ENCODE measurements at regions not wholly inside any gene's neighbourhood (a gene's known extent, or its start where the extent isn't known, plus 50 kb on each side); places are given as distances from the start of the nearest gene placed in this dataset.
"Not testable (repeated sequence)": the region's sequence is repeated elsewhere in the genome, so short reads cannot be mapped to it uniquely, and the experiment has no call there.

DNA sequence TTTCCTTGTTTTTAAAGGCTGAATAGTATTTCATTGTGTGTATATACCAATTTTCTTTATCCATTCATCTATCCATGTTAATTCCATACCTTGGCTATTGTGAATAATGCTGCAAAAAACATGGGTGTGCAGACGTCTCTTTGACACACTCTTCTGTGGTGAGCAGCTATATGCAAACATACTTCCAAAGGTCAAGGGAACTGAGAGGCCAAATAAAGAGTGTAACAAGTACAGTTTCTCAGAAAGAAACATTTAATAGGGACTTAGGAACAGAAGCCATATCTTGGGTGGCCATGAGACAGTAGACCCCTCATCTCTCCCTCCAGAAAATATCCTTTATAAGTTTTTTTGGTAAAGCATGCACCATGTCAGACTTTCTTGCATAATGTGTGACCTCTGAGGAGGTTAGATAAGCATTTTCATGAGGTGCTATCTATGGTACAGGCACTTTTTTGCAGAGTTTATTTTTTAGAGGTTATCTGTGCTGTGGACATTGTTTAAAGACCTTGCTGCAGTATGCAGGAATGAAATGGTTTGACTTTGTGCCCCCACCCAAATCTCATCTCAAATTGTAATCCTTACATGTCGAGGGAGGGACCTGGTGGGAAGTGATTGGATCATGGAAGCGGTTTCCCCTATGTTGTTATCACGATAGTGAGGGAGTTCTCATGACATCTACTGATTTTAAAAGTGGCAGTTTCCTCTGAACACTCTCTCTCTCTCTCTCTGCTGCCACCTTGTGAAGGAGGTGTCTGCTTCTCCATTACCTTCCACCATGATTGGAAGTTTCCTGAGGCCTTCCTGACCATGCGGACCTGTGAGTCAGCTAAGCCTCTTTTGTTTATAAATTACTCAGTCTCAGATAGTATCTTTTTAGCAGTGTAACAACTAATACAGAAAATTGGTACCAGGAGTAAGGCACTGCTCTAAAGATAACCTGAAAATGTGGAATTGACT, 1202.3 kb downstream of the GALC start:
- DNase-seq (ENCODE audit: low spot score), result no peak

DNA sequence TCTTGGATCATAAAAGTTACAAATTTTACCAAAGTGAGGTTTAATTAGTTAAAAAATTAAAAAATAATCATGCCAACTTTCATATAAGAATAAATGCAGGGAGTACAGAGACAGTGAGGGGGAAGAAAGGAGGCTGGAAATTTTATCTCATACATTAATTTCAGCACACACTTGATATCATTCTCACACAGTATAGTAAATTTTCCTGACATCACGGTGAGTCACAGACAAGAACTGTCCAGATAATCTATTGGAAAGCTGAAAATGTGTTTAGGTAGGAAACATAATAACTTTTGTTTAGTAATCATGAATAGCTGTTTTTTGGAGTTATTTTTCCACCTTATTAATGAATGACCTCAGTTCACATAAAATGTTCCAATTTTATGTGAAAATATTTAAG, 1204.8 kb downstream of the GALC start:
- no peak for DNase-seq (ENCODE audit: low spot score)

DNA sequence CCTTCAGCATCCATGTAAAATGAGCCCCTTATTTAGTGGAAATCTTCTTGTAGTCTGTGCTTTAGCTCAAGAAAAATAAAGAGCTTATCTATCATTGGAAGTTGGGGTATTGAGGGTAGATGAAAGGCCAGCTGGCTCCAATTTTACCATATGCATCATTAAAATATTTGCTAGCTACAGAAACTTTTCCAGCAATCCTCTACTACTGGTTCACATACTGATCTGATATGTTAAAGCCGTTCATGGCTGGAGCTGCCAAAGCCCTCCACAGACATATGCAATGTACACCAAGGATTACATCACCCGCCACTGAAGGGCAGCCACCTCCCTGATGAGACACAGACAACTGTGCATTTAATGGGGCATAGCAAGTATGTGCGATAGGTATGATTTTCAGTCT, 1205.3 kb downstream of the GALC start:
- no peak for DNase-seq (ENCODE audit: low spot score)

DNA sequence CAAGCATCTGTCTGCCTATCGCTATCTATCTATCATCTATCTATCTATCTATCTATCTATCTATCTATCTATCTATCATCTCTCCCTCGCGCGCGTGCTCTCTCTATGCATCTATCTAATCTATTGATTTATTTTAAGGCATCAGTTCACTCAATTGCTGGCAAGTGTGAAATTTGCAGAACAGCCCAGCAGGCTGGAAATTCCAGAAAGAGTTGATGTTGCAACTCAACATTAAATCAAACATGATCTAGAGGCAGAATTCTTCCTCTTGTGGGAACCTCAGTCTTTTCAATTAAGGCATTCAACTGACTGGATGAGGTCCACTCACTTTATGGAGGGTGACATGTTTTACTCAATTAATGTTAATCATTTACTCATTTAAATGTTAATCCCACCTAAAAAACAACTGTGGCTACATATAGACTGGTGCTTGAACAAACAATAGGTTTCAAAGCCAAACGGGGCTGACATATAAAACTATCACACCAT, 1210.8 kb downstream of the GALC start:
- no peak for DNase-seq (ENCODE audit: low spot score)

DNA sequence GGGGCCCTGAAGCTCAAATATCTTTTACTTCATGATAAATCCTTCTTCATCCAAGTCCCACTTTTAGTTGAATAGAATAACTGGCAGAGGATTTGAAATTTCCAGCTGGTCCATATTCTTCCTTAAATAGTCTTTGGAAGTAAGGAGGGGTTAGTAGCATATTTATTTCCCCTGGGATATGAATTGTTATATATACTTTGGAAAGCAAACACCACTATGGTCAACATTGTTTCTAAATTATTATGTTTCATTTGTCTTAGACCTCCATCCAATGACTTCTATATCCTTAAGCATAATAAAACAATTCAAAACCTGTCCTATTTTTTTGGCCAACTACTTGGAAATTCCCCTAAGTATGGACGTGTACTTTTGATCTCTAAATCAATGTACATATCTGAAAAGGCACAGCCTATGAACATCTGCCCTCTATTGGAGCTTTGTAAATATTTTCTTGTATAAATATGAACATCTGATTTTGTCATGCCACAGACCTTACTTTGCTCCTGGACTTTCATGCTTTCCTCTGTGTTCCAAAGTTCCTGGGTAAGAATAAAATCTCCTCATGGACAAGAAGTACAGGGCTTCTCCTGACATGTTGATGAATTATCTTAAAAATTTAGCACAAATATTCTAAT, 1212.0 kb downstream of the GALC start:
- no peak for DNase-seq (ENCODE audit: low spot score)

DNA sequence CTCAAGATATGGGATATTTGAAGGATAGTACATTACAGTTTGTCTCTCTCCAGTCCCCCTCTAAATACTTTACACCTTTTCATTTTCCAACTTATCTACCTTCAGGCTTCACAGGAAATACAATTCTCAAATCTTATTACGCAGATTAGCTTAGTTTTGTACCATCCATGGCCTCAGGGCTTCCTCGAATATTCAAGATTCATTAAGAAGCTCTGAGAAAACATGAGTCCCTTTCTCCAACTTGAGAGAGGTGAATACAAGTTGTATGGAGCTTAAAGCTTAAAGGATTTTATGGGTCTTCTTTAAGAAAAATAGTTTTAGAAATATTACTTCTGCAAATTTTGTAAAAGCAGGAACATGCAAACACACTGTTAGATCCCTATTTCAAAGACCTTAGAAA, 1212.5 kb downstream of the GALC start:
- no peak for DNase-seq (ENCODE audit: low spot score)

DNA sequence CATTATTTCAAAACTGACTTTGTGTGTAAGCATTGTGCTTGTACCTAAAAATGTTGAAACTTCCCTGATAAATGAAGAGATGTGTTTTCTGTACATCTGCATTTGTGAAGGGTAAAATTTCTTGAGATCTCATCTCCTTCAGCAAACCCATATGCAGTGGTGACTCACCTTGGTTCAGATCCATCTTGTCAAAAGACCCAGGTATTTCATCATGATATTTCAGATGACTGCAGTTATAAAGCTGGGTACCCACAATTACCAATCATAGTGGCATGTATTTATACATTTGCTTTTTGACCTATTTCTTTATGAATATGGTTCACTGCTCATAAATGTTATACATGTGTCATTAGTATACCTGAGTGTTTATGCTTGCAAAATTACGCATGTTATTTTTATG, 1213.6 kb downstream of the GALC start:
- no peak for DNase-seq (ENCODE audit: low spot score)

DNA sequence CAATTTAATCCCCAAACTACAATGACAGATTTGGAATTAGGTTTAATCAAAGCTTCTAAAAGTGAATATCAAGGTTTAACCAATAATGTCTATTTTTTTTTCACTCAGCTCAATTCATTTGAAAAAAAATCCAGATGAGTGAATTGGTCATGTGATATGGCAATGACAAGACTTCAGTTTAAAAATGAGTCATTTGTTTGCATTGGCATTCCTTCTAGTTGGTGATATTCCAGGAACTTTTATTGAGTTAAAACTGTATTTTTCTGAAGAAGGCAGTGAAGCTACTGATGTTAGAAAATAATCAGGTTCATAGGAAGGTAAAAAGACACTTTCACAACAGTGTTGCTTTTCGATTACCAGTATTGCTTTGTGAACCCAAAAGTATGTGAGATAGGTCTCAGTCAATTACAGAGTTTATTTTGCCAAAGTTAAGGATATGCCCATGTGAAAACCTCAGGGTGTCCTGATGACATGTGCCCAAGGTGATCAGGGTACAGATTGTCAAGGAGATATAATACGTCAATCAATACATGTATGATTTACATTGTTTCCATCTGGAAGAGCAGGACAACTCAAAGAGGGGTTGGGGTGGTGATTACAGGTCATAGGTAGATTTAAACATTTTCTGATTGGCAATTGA, 1214.9 kb downstream of the GALC start:
- DNase-seq (ENCODE audit: low spot score), result no peak

DNA sequence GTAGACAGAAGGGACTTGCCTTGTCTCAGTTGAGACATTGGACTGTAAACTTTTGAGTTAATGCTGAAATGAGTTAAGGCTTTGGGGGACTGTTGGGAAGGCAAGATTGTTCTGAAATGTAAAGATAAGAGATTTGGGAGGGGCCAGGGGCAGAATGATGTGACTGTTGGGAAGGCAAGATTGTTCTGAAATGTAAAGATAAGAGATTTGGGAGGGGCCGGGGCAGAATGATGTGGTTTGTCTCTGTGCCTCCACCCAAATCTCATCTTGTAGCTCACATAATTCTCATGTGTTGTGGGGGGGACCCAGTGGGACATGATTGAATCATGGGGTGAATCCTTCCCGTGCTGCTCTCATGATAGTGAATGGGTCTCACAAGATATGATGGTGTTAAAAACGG, 1217.1 kb downstream of the GALC start:
- not testable (repeated sequence) for DNase-seq (ENCODE audit: low spot score)

DNA sequence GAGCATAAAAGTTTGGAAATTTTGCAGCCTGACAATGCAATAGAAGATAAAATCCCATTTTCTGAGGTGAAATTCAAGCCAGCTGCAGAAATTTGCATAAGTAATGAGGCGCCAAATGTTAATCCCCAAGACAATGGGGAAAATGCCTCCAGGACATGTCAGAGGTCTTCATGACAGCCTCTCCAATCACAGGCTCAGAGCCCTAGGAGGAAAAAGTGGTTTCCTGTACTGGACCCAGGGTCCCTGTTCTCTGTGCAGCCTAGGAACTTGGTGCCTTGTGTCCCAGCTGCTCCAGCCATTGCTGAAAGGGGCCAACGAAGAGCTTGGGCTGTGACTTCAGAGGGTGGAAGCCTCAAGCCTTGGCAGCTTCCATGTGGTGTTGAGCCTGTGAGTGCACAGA, 1218.1 kb downstream of the GALC start:
- DNase-seq (ENCODE audit: low spot score), result no peak

DNA sequence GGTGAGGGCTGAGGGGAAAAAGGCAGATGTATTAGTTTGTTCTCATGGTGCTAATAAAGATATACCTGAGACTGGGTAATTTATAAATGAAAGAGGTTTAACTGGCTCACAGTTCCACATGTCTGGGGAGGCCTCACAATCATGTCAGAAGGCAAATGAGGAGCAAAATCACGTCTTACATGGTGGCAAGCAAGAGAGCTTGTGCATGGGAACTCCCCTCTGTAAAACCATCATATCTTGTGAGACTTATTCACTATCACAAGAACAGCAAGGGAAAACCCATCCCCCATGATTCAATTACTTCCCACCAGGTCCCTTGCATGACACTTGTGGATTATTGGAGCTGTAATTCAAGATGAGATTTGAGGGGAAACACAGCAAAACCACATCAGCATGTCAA, 1220.9 kb downstream of the GALC start:
- no peak for DNase-seq (ENCODE audit: low spot score)

DNA sequence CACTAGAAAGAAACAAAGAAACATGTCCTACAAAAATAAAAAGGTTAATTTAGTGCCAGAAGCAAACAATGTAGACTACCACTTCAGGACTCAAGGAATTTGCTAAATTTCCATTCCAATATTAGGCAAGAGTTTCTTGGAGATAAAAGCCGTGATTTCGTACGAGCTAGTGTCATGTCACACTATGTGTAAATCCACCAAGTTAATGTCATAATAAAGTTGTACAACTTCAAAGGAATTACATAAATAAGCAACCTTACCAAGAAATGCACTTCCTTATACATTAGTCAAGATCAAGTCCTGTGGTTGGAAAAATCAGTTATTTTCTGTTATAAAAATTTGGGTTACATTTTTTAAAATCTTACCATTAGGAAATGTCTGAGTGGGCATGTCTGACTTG, 1222.8 kb downstream of the GALC start:
- no peak for DNase-seq (ENCODE audit: low spot score)

DNA sequence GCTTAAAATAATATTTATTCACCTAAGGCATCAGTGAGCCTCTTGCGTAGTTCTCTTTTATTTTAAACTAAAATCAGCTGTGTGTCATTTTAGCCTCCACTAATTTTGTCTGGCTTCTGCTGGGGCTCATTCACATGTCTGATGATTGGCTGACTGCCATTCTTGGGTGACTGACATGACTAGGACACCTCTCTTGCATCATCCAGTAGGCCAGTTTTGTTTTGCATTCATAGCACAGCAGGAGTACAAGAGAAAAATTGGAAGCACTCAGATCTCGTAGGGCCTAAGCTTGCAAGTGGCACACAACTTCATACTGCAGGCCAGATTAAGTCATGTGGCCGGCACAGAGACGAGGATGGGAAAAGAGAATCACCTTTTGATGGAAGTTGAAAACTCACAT, 1226.5 kb downstream of the GALC start:
- no peak for DNase-seq (ENCODE audit: low spot score)

DNA sequence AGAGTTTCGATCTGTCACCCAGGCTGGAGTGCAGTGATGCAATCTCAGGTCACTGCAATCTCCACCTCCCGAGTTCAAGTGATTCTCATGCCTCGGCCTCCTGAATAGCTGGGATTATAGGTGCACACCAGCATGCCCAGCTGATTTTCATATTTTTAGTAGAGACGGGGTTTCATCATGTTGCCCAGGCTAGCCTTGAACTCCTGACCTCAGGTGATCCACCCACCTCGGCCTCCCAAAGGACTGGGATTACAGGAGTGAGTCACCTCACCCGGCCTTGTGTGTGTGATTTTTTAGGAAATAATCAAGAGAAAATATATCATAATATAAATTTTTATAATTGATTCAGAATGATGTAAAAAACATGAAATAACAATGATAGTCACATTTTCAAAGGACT, 1231.4 kb downstream of the GALC start:
- DNase-seq (ENCODE audit: low spot score), result no peak

DNA sequence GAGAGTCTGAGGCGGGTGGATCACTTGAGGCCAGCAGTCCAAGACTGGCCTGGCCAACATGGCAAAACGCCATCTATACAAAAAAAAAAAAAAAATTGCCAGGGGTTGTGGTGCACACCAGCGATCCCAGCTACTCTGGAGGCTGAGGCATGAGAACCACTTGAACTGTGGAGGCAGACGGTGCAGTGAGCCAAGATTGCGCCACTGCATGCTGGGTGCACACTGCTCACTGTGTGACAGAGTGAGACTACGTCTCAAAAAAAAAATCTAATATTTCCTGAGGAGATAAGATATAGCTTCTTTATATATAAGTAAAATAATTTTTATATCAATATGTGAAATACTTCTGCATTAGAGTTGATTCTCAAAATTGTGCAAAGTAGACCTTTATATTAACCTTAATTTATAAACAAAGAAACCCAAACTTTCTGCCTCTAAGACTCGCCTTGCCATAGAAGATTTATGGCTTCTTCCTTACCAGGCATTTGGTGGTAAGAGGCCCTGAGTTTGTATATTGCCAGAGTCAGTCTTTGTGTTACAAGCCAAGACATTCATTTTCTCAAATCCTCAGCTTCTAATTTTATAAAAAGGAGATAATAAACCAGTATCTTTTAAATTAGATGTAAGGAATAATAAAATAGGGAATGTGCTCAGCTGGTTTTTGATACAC, 1226.7 kb downstream of the FLRT2 start:
- no peak for DNase-seq (ENCODE audit: low spot score)

DNA sequence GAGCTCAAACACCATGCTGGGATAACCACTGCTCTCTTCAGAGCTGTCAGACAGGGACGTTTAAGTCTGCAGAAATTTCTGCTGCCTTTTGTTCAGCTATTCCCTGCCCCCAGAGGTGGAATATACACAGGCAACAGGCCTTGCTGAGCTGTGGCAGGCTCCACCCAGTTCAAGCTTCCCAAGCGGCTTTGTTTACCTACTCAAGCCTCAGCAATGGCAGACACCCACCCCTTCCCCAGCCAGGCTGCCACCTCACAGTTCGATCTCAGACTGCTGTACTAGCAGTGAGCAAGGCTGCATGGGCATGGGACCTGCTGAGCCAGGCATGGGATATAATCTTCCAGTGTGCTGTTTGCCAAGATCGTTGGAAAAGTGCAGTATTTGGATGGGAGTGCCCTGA, 1220.5 kb downstream of the FLRT2 start:
- not testable (repeated sequence) for DNase-seq (ENCODE audit: low spot score)

DNA sequence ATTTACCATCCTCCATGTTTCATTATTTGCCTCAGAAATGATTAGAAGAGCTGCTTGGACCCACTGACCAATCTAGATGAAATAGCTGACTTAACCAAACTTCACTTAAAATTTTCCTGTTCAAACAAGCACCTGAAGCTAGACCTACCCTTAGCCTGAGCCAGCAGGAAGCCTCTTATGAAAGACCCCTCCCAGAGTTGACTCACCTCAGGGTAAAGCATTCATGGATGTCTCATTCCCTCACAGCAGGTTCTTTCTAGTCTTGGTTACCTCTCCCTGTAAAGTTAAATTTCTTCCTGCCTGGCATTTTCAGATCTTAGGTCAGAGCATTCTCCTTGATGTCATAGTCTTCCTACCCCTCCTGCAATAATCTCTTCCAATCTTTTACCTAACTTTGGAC, 1209.8 kb downstream of the FLRT2 start:
- no peak for DNase-seq (ENCODE audit: low spot score)

DNA sequence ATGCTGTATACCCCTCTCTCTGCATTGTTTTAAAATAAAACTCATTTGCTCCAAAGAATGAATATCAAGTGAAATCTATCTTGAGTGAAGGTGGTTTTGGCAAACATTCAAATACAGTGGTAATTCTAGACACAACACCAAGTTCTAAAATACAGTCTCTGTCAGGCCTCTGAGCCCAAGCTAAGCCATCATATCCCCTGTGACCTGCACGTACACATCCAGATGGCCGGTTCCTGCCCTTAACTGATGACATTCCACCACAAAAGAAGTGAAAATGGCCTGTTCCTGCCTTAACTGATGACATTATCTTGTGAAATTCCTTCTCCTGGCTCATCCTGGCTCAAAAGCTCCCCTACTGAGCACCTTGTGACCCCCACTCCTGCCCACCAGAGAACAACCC, 1201.5 kb downstream of the FLRT2 start:
- not testable (repeated sequence) for DNase-seq (ENCODE audit: low spot score)

DNA sequence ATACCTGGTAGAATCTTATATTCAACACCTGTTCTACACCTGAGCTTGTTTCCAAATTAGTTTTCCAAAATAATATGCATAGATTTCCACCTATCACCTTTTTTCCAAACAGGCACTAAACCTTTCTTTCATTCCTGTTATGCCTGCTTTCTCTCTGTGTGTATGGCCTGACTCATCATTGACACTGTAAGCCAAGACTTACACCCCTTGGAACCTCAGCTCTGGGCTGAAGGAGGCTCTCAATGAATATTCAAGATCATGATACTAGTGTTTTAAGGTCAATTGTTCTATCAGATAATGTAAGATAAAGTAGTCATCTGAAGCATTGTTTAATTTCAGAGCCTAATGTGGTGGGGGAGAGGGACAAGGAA, 1193.3 kb downstream of the FLRT2 start:
- no peak for DNase-seq (ENCODE audit: low spot score)

DNA sequence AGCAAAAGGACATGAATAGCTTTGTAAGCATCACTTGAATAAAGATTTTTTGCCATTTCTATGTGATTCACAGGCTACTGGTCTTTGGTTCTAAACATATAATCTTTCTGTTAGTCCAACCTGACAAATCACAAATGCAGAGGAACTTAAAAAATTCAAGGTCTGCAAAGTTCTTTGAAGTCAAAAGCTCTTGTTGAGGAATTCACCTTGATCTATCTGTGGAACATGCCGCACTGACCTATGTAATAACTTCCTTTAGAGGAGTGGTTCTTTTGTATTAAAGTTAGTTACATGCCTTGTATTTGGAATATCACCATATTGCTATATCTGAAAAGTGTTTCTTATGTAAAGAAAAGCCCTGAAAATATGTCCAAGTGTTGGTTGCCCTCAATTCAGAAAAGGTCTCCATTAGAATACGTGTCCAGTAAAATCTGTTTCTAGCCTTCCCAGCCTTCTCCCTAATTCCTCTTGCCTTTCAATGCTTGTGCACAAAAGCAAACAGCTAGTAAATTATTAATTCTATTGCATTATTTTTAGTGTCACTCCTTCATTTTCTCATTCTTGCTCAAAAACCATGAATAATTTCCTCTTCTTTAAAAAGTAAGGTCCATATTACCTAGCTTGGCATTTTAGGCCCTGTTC, 1192.8 kb downstream of the FLRT2 start:
- DNase-seq (ENCODE audit: low spot score), result no peak

DNA sequence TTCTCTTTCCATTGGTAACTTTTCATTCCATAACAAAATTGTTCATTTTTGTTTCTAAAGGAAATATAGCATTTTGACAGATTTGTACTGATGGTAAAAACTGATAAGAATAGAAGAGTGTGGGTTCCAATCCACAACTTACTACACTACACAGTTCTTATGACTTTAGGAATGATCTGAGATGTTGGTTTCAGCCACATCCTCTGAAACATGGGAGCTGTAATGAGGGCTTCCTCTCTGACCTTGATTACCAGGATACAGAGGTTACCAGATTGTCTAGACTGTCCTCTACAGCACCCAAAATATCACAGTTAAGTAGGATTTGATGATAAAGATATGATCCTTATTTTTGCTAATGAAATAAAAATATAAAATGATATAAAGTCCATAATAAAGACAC, 1184.6 kb downstream of the FLRT2 start:
- no peak for DNase-seq (ENCODE audit: low spot score)

DNA sequence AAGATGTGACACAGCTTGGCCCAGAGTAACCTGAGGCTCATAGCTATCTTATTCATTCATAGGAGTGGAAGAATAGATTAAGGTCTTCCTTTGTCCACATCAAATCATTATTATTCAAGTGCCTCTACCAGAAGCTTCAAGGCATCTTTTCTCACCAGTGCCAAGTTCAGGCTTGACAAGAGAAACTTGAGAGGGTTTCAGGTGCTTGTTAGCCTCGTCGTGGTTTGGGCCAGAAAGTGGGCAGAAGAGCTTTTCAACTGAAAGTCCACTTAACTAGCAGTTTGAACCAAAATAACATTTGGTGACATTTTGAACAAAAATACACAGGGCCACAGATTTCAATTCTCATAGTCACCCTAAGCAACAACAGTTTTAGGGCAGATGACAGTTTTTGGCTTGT, 1184.2 kb downstream of the FLRT2 start:
- no peak for DNase-seq (ENCODE audit: low spot score)

Data from CD4-positive, alpha-beta T cell treated with Interleukin-2 at 100 ng/mL for 4 hours (primary cell).